ENCODE measurements at regions not wholly inside any gene's neighbourhood (a gene's known extent, or its start where the extent isn't known, plus 50 kb on each side); places are given as distances from the start of the nearest gene placed in this dataset.

- no peak overlapping the region for H3K4me3 ChIP-seq (ENCODE audit: control insufficient read depth, low read depth, low read length)
- TF ChIP-seq CTCF (conservative IDR thresholded peaks at IDR 0.05; ENCODE audit: control insufficient read depth, insufficient read depth, low read depth, low read length) = no peak
- no peak for DNase-seq (ENCODE audit: low read depth)
Observed at GRCh38 chr4:127118681-127119080, 514.1 kb upstream of the INTU start.

- no peak for DNase-seq (ENCODE audit: low read depth)
- no peak for TF ChIP-seq CTCF (conservative IDR thresholded peaks at IDR 0.05; ENCODE audit: control insufficient read depth, insufficient read depth, low read depth, low read length)
- no peak overlapping the region for H3K4me3 ChIP-seq (ENCODE audit: control insufficient read depth, low read depth, low read length)
Observed at GRCh38 chr4:127120441-127121090, 512.2 kb upstream of the INTU start.

GRCh38 chr4:127124919-127125318 lies 507.8 kb upstream of the INTU start:
- H3K4me3 ChIP-seq (ENCODE audit: control insufficient read depth, low read depth, low read length) = no peak overlapping the region
- peak; percentile 22 for DNase-seq (ENCODE audit: low read depth)
- TF ChIP-seq CTCF (conservative IDR thresholded peaks at IDR 0.05; ENCODE audit: control insufficient read depth, insufficient read depth, low read depth, low read length) = peak; percentile 33

GRCh38 chr4:127126718-127127117 lies 506.0 kb upstream of the INTU start:
- TF ChIP-seq CTCF (conservative IDR thresholded peaks at IDR 0.05; ENCODE audit: control insufficient read depth, insufficient read depth, low read depth, low read length) = no peak
- no peak for DNase-seq (ENCODE audit: low read depth)
- no peak overlapping the region for H3K4me3 ChIP-seq (ENCODE audit: control insufficient read depth, low read depth, low read length)

GRCh38 chr4:127131527-127131926 lies 501.2 kb upstream of the INTU start:
- H3K4me3 ChIP-seq (ENCODE audit: control insufficient read depth, low read depth, low read length) = no peak overlapping the region
- no peak for DNase-seq (ENCODE audit: low read depth)
- no peak for TF ChIP-seq CTCF (conservative IDR thresholded peaks at IDR 0.05; ENCODE audit: control insufficient read depth, insufficient read depth, low read depth, low read length)

- no peak for TF ChIP-seq CTCF (conservative IDR thresholded peaks at IDR 0.05; ENCODE audit: control insufficient read depth, insufficient read depth, low read depth, low read length)
- DNase-seq (ENCODE audit: low read depth) = peak; percentile 6
- H3K4me3 ChIP-seq (ENCODE audit: control insufficient read depth, low read depth, low read length) = no peak overlapping the region
Observed at GRCh38 chr4:127134490-127134889, 498.3 kb upstream of the INTU start.

GRCh38 chr4:127138586-127138985 lies 494.2 kb upstream of the INTU start:
- DNase-seq (ENCODE audit: low read depth) = no peak
- H3K4me3 ChIP-seq (ENCODE audit: control insufficient read depth, low read depth, low read length) = no peak overlapping the region
- TF ChIP-seq CTCF (conservative IDR thresholded peaks at IDR 0.05; ENCODE audit: control insufficient read depth, insufficient read depth, low read depth, low read length) = no peak
